OCI-LY3 (cell line): ENCODE measurements at regions not wholly inside any gene's neighbourhood (a gene's known extent, or its start where the extent isn't known, plus 50 kb on each side); places are given as distances from the start of the nearest gene placed in this dataset.

Source experiments
- EZH2phosphoT487 ChIP-seq: fragments of 200-600 bp; shearing (Covaris generic); IDR thresholded peaks from 2 replicates; pipeline ENCODE4 v1.6.1; 2018; ENCODE audit warnings: antibody characterized with exemption, mixed run types, low read depth
- TF ChIP-seq, protein P1 (sequence below): fragments of 200-600, 300-600 bp; sonication (generic); IDR thresholded peaks from 2 replicates; pipeline ENCODE4 v1.5.1; 2014; ENCODE audit warnings: antibody characterized with exemption, low read length, low read depth

DNA sequence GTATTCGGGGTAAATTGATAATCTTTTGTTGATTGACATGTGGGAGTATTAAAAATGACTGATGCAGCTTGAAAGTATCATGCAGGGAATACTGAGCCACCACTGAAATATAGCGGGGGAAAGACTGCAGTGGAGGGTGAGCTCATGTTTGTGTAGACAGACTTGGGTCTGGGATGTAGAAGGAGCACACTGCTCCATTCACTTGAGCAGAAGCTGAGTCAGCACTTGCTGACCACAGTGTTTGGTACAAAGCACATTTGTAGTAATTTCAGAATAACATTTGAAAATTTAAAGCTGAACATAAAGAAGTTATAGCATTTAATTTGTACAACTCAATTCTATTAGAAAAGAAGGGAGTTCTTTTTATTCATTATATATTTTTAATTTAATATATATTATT lies 304.3 kb upstream of the PRICKLE1 start:
- TF ChIP-seq, protein P1, sequence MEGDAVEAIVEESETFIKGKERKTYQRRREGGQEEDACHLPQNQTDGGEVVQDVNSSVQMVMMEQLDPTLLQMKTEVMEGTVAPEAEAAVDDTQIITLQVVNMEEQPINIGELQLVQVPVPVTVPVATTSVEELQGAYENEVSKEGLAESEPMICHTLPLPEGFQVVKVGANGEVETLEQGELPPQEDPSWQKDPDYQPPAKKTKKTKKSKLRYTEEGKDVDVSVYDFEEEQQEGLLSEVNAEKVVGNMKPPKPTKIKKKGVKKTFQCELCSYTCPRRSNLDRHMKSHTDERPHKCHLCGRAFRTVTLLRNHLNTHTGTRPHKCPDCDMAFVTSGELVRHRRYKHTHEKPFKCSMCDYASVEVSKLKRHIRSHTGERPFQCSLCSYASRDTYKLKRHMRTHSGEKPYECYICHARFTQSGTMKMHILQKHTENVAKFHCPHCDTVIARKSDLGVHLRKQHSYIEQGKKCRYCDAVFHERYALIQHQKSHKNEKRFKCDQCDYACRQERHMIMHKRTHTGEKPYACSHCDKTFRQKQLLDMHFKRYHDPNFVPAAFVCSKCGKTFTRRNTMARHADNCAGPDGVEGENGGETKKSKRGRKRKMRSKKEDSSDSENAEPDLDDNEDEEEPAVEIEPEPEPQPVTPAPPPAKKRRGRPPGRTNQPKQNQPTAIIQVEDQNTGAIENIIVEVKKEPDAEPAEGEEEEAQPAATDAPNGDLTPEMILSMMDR, result no peak
- no peak for TF ChIP-seq EZH2phosphoT487
